ENCODE measurements at regions not wholly inside any gene's neighbourhood (a gene's known extent, or its start where the extent isn't known, plus 50 kb on each side); places are given as distances from the start of the nearest gene placed in this dataset.

DNA sequence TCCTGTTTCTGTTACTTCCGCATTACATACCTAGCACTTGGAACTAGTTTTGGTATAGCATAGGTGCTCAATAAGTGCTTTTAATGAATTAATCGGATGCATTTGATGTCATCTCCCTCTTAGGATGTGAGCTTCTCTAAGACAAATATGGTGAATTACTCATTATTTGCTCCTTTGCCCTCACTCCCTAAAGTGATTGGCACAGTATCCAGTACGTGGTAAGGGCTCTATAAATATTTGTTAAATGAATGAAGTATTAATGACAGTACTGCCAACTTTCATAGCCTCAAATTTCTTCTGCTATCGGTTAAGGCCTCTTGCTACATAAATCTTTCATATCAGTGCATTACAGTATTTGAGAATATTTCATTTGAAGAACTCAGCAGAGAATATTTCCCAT is 75.9 kb upstream of the ARID5B start:
- peaks cover 0 to 1% (median 0%) of the 10 kb centered on the region in 4 experiments; a peak in 4 of 7 replicates for H3K27me3 ChIP-seq (replicated peaks in 1 of 4; ENCODE audit: control insufficient read depth in 3 of 4, extremely low read depth in 1 of 4, insufficient read depth in 3 of 4, low read length in 3 of 4)
- H3K79me1 ChIP-seq (ENCODE audit: low read depth, low read length): no peaks in the 10 kb centered on the region
- ChIA-PET CTCF (ENCODE audit: partially characterized antibody) (no interaction called here), POLR2A (ENCODE audit: partially characterized antibody) (no interaction called here)
- no peak overlapping the region for H2AK5ac ChIP-seq (ENCODE audit: low read depth, low read length)
- H4K20me1 ChIP-seq (replicated peaks in 1 of 2; ENCODE audit: control insufficient read depth in 1 of 2, insufficient read depth in 2 of 2, low read length in 2 of 2): no peaks in the 10 kb centered on the region
- H4K5ac ChIP-seq (ENCODE audit: insufficient read length, low read depth, low read length): no peak overlapping the region
- H3K14ac ChIP-seq (ENCODE audit: insufficient read length): no peak overlapping the region
- H3K23ac ChIP-seq (ENCODE audit: insufficient read length): no peak overlapping the region
- H3K27ac ChIP-seq (ENCODE audit: low read depth, low read length): no peak overlapping the region
- no peaks in the 10 kb centered on the region for H3K79me2 ChIP-seq (ENCODE audit: control insufficient read depth in 1 of 2, insufficient read depth in 2 of 2, low read length in 2 of 2)
- no peak overlapping the region for H2BK5ac ChIP-seq (ENCODE audit: low read depth, low read length)
- no peak overlapping the region for H2BK12ac ChIP-seq (ENCODE audit: low read depth, low read length)
- H3K56ac ChIP-seq (replicated peaks; ENCODE audit: insufficient read length, low read depth, low read length): no peak overlapping the region
- no peak overlapping the region for H2AFZ ChIP-seq (ENCODE audit: low read length)
- H2BK120ac ChIP-seq (replicated peaks; ENCODE audit: low read depth, low read length): no peak overlapping the region
- H2BK15ac ChIP-seq (ENCODE audit: low read length): no peak overlapping the region
- no peak overlapping the region for H3K9ac ChIP-seq (replicated peaks in 1 of 4; ENCODE audit: extremely low read depth in 1 of 4, low read depth in 3 of 4, low read length in 3 of 4)
- no peak overlapping the region for H4K91ac ChIP-seq (replicated peaks; ENCODE audit: insufficient read length, low read length)
- no peak overlapping the region for H2BK20ac ChIP-seq (ENCODE audit: low read length)
- no peaks in the 10 kb centered on the region for H3K23me2 ChIP-seq (ENCODE audit: low read depth, low read length)
- FAIRE-seq (no peak), DNase-seq (ENCODE audit: low read depth in 1 of 2, low spot score in 2 of 2) (no peak)
- H3K9me3 ChIP-seq (ENCODE audit: insufficient read depth in 2 of 2, low read depth in 1 of 2, low read length in 1 of 2): no peaks in the 10 kb centered on the region
- H3K36me3 ChIP-seq (ENCODE audit: control insufficient read depth in 2 of 4, insufficient read depth in 4 of 4, low read length in 3 of 4): no peaks in the 10 kb centered on the region
- no peak overlapping the region for H3K18ac ChIP-seq (ENCODE audit: extremely low read depth, low read length)
- no peak overlapping the region for H4K8ac ChIP-seq (ENCODE audit: extremely low read depth, insufficient read depth, low read length)
- no peak overlapping the region for H3K4me2 ChIP-seq (ENCODE audit: insufficient read depth in 1 of 2, low read depth in 2 of 2, low read length in 2 of 2)
- H3K4me3 ChIP-seq (ENCODE audit: extremely low read depth in 1 of 4, insufficient read depth in 2 of 4, low read depth in 3 of 4, low read length in 4 of 4): no peak overlapping the region
- WGBS, 2 experiments (ENCODE audit: extremely low coverage in 1 of 2, insufficient coverage in 1 of 2, insufficient read length in 1 of 2, insufficient replicate concordance in 2 of 2, low coverage in 1 of 2, low lambda C conversion rate in 2 of 2, missing lambda C conversion rate in 1 of 2): 90% methylated on average over 4 of the region's 4 CpGs; no CpG with 5 or more reads in 1 of the 2 experiments
- H3K4me1 ChIP-seq (replicated peaks in 1 of 4; ENCODE audit: control insufficient read depth in 3 of 4, insufficient read depth in 4 of 4, low read length in 3 of 4): no peaks in the 10 kb centered on the region
- no peak overlapping the region for H3K4ac ChIP-seq (replicated peaks; ENCODE audit: insufficient read length, low read depth, low read length)
- TF ChIP-seq POLR2A (IDR thresholded peaks at IDR 0.05; ENCODE audit: control extremely low read depth in 1 of 2, low read depth in 2 of 2, low read length in 2 of 2): no peak
- no peak for TF ChIP-seq BACH1 (IDR thresholded peaks at IDR 0.05; ENCODE audit: low read length)
- TF ChIP-seq ZNF274 (IDR thresholded peaks at IDR 0.05; ENCODE audit: borderline replicate concordance, extremely low read depth, low read length): no peak
- no peak for TF ChIP-seq TAF7 (optimal IDR thresholded peaks at IDR 0.05; ENCODE audit: borderline replicate concordance, low read depth, low read length)
- no peak for TF ChIP-seq RAD21 (IDR thresholded peaks at IDR 0.05 in 1 of 2, conservative IDR thresholded peaks at IDR 0.05 in 1 of 2; ENCODE audit: low read depth in 2 of 2, low read length in 2 of 2)
- no peak for TF ChIP-seq TBP (IDR thresholded peaks at IDR 0.05; ENCODE audit: low read depth, low read length)
- TF ChIP-seq SIX5 (IDR thresholded peaks at IDR 0.05; ENCODE audit: low read depth, low read length): no peak
- TF ChIP-seq KDM1A (IDR thresholded peaks at IDR 0.05; ENCODE audit: borderline replicate concordance, low read length): no peak
- TF ChIP-seq, protein P1, sequence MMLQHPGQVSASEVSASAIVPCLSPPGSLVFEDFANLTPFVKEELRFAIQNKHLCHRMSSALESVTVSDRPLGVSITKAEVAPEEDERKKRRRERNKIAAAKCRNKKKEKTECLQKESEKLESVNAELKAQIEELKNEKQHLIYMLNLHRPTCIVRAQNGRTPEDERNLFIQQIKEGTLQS (IDR thresholded peaks at IDR 0.05; ENCODE audit: insufficient read depth, low read depth, low read length): no peak
- no peak for TF ChIP-seq RBBP5 (IDR thresholded peaks at IDR 0.05; ENCODE audit: borderline replicate concordance, low read depth, low read length)
- TF ChIP-seq CBX8 (IDR thresholded peaks at IDR 0.05; ENCODE audit: borderline replicate concordance, low read depth, low read length): no peak
- no peak for TF ChIP-seq EZH2 (IDR thresholded peaks at IDR 0.05; ENCODE audit: low read depth, low read length, severe bottlenecking)
- no peak for TF ChIP-seq RFX5 (IDR thresholded peaks at IDR 0.05; ENCODE audit: borderline replicate concordance, low read depth, low read length)
- TF ChIP-seq JUN (IDR thresholded peaks at IDR 0.05; ENCODE audit: low read depth, low read length): no peak
- no peak for TF ChIP-seq FOSL1 (IDR thresholded peaks at IDR 0.05; ENCODE audit: insufficient read depth, low read depth, low read length)
